Spleen (tissue), 7 donors: ENCODE measurements at regions not wholly inside any gene's neighbourhood (a gene's known extent, or its start where the extent isn't known, plus 50 kb on each side); places are given as distances from the start of the nearest gene placed in this dataset.

Experiments
- POLR2A ChIP-seq, 3 donors: fragments of 450-650 bp; IDR thresholded peaks; one replicate each; pipeline ENCODE4 v1.5.1; 2017; ENCODE audit warnings: antibody characterized with exemption in 3 of 3, mild to moderate bottlenecking in 1 of 3
- TF ChIP-seq, protein P1 (sequence below), 11 experiments: fragments of 200-600 bp in 7 of 11; fragments of 450-650 bp in 4 of 11; sonication (generic) in 4 of 11; IDR thresholded peaks in 8 of 11; conservative IDR thresholded peaks in 3 of 11; 1 replicate in 7 of 11; 2 replicates in 4 of 11; pipeline versions ENCODE4 v1.4.0 to v1.8.0; 2016 to 2021; ENCODE audit warnings: antibody characterized with exemption in 11 of 11, inconsistent platforms in 4 of 11, mild to moderate bottlenecking in 1 of 11
- donor health status: DM: no; HTN: no; CAD: no; lungs with moderate emphysema.
- donor health status: DM: no; HTN: no; CAD: no.
- donor health status: DM: no; HTN: no; CAD: no.

DNA sequence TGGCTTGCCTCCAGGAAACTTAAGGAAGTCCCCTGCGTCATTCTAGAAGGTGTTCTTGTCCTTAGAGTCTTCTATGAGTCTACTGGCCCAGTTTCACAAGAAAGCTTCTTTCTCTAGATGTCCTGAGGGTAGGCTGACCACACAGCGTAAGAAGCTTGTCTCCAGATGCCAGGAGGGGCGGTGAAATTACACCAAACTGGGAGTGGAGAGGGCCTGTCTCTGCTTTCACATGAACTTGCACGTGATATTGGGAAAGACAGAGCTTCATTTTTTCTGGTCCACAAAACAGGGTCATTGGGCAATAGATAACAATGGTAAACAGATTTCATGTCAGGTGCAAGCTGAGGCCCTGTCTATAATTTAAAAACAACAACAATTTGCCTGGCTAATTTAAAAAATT, 85.7 kb upstream of the TBX3 start:
- TF ChIP-seq POLR2A (IDR thresholded peaks at IDR 0.05): no peak
- TF ChIP-seq, protein P1, sequence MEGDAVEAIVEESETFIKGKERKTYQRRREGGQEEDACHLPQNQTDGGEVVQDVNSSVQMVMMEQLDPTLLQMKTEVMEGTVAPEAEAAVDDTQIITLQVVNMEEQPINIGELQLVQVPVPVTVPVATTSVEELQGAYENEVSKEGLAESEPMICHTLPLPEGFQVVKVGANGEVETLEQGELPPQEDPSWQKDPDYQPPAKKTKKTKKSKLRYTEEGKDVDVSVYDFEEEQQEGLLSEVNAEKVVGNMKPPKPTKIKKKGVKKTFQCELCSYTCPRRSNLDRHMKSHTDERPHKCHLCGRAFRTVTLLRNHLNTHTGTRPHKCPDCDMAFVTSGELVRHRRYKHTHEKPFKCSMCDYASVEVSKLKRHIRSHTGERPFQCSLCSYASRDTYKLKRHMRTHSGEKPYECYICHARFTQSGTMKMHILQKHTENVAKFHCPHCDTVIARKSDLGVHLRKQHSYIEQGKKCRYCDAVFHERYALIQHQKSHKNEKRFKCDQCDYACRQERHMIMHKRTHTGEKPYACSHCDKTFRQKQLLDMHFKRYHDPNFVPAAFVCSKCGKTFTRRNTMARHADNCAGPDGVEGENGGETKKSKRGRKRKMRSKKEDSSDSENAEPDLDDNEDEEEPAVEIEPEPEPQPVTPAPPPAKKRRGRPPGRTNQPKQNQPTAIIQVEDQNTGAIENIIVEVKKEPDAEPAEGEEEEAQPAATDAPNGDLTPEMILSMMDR (IDR thresholded peaks at IDR 0.05 in 8 of 11, conservative IDR thresholded peaks at IDR 0.05 in 3 of 11): no peak
